ENCODE measurements at regions not wholly inside any gene's neighbourhood (a gene's known extent, or its start where the extent isn't known, plus 50 kb on each side); places are given as distances from the start of the nearest gene placed in this dataset.

DNA sequence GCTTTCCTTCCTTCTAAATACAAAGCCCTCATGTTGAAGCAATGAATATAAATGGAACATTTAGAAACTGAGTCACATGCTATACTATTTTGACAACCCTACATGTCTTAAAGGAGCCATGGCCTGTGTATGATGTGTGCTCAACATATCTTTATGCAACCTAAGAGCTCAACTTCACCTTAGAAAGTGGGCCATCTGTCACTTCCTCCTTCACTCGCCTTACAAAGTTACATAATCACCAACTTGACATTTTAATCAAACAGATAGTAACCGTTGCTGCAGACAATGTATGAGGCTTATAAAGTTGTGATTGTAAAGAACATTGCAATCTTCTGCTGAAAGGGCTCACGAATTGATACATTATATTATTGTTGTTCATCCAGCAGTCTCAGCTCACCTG is 163.6 kb downstream of the SERPINI1 start:
- TF ChIP-seq, protein P1, sequence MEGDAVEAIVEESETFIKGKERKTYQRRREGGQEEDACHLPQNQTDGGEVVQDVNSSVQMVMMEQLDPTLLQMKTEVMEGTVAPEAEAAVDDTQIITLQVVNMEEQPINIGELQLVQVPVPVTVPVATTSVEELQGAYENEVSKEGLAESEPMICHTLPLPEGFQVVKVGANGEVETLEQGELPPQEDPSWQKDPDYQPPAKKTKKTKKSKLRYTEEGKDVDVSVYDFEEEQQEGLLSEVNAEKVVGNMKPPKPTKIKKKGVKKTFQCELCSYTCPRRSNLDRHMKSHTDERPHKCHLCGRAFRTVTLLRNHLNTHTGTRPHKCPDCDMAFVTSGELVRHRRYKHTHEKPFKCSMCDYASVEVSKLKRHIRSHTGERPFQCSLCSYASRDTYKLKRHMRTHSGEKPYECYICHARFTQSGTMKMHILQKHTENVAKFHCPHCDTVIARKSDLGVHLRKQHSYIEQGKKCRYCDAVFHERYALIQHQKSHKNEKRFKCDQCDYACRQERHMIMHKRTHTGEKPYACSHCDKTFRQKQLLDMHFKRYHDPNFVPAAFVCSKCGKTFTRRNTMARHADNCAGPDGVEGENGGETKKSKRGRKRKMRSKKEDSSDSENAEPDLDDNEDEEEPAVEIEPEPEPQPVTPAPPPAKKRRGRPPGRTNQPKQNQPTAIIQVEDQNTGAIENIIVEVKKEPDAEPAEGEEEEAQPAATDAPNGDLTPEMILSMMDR (IDR thresholded peaks at IDR 0.05): no peak
- no peak for TF ChIP-seq POLR2A (IDR thresholded peaks at IDR 0.05)
